Peyer's patch (tissue), 4 donors: ENCODE measurements at regions not wholly inside any gene's neighbourhood (a gene's known extent, or its start where the extent isn't known, plus 50 kb on each side); places are given as distances from the start of the nearest gene placed in this dataset.

ENCODE experiments used
- POLR2A ChIP-seq, 2 donors: fragments of 450-650 bp; IDR thresholded peaks; one replicate each; pipeline ENCODE4 v1.5.1; 2017; ENCODE audit warnings: antibody characterized with exemption in 2 of 2, mild to moderate bottlenecking in 2 of 2, moderate library complexity in 2 of 2
- TF ChIP-seq, protein P1 (sequence below), 6 experiments: fragments of 450-650 bp in 4 of 6; fragments of 200-600 bp in 2 of 6; sonication (generic) in 1 of 6; IDR thresholded peaks; one replicate each; pipeline ENCODE4 v1.5.1; 2017 to 2019; ENCODE audit warnings: antibody characterized with exemption in 6 of 6, mild to moderate bottlenecking in 3 of 6, moderate library complexity in 1 of 6

DNA sequence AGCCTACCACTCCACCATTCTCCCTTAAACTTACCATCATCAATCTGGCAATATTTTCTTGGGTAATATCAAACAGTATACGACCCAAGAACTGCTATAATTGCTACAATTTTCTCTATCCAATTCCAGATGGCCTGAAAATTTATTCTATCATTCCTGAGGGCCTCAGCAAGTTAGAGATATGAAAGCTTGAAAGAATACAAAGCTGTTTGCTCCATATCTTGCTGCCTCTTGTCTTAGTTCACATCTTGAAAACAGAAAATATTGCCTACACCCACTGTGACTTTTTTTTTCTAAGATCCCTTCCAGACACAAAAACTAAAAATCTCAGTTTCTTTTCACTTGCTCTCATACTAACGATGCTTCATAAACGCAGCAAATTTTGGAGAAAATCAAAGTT, 898.9 kb downstream of the OTOL1 start:
- TF ChIP-seq, protein P1, sequence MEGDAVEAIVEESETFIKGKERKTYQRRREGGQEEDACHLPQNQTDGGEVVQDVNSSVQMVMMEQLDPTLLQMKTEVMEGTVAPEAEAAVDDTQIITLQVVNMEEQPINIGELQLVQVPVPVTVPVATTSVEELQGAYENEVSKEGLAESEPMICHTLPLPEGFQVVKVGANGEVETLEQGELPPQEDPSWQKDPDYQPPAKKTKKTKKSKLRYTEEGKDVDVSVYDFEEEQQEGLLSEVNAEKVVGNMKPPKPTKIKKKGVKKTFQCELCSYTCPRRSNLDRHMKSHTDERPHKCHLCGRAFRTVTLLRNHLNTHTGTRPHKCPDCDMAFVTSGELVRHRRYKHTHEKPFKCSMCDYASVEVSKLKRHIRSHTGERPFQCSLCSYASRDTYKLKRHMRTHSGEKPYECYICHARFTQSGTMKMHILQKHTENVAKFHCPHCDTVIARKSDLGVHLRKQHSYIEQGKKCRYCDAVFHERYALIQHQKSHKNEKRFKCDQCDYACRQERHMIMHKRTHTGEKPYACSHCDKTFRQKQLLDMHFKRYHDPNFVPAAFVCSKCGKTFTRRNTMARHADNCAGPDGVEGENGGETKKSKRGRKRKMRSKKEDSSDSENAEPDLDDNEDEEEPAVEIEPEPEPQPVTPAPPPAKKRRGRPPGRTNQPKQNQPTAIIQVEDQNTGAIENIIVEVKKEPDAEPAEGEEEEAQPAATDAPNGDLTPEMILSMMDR (IDR thresholded peaks at IDR 0.05) = no peak
- TF ChIP-seq POLR2A (IDR thresholded peaks at IDR 0.05) = no peak
